WERI-Rb-1 (cell line): ENCODE measurements at regions not wholly inside any gene's neighbourhood (a gene's known extent, or its start where the extent isn't known, plus 50 kb on each side); places are given as distances from the start of the nearest gene placed in this dataset.
"Not testable (repeated sequence)": the region's sequence is repeated elsewhere in the genome, so short reads cannot be mapped to it uniquely, and the experiment has no call there.

Experiments
- DNase-seq: peaks from one replicate; pipeline ENCODE4 v3.0.0-alpha.2; 2020
- H3K27ac ChIP-seq: fragments of 250-450 bp; sonication (Bioruptor Pico); 2 replicates; pipeline ENCODE4 v1.5.1; 2020; ENCODE audit warnings: mild to moderate bottlenecking, moderate library complexity
- H3K27me3 ChIP-seq: fragments of 250-450 bp; sonication (Bioruptor Pico); 2 replicates; pipeline ENCODE4 v1.5.1; 2021; ENCODE audit warnings: mild to moderate bottlenecking, low read depth, moderate library complexity; ENCODE audit not compliant: insufficient read depth, severe bottlenecking
- H3K36me3 ChIP-seq: fragments of 250-450 bp; sonication (Bioruptor Pico); 2 replicates; pipeline ENCODE4 v1.5.1; 2020; ENCODE audit warnings: mild to moderate bottlenecking, moderate library complexity
- H3K4me3 ChIP-seq: 2 replicates; pipeline ENCODE4 v1.5.1; 2011; ENCODE audit warnings: low read depth, mild to moderate bottlenecking, control low read depth, low read length
- H3K9me3 ChIP-seq: fragments of 250-450 bp; sonication (Bioruptor Pico); 2 replicates; pipeline ENCODE4 v1.5.1; 2021; ENCODE audit warnings: mild to moderate bottlenecking, moderate library complexity; ENCODE audit not compliant: severe bottlenecking
- TF ChIP-seq, protein P1 (sequence below): IDR thresholded peaks from 2 replicates; pipeline ENCODE4 v1.5.1; 2011; ENCODE audit warnings: low read depth, mild to moderate bottlenecking, control low read depth, inconsistent platforms, low read length

DNA sequence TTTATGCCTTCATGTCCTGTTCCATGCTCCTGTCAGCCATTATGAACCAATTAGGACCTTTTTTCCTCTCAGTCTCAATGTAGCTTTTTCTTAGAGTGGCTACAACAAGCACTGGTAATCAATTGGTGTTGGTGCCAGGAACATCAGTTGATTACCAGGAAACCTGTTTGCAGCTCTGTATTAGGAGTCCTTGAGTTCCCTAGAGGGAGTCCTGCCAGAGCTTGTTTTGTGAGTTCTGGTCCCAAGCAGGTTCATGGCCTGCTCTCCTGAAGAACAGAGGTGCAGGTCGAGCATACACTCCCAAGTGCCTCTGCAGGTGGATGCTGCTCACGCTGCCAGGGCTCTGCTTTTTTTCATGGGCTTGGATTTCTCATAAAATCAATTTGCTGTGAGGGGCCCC, 137.9 kb upstream of the PRR23C start:
- Histone ChIP-seq H3K27me3 (no peaks in the 10 kb centered on the region), H3K27ac (no peak overlapping the region), H3K9me3 (peaks cover 9% of the 10 kb centered on the region), H3K4me3 (no peak overlapping the region), H3K36me3 (no peaks in the 10 kb centered on the region)
- no peak for DNase-seq
- TF ChIP-seq, protein P1, sequence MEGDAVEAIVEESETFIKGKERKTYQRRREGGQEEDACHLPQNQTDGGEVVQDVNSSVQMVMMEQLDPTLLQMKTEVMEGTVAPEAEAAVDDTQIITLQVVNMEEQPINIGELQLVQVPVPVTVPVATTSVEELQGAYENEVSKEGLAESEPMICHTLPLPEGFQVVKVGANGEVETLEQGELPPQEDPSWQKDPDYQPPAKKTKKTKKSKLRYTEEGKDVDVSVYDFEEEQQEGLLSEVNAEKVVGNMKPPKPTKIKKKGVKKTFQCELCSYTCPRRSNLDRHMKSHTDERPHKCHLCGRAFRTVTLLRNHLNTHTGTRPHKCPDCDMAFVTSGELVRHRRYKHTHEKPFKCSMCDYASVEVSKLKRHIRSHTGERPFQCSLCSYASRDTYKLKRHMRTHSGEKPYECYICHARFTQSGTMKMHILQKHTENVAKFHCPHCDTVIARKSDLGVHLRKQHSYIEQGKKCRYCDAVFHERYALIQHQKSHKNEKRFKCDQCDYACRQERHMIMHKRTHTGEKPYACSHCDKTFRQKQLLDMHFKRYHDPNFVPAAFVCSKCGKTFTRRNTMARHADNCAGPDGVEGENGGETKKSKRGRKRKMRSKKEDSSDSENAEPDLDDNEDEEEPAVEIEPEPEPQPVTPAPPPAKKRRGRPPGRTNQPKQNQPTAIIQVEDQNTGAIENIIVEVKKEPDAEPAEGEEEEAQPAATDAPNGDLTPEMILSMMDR = no peak

DNA sequence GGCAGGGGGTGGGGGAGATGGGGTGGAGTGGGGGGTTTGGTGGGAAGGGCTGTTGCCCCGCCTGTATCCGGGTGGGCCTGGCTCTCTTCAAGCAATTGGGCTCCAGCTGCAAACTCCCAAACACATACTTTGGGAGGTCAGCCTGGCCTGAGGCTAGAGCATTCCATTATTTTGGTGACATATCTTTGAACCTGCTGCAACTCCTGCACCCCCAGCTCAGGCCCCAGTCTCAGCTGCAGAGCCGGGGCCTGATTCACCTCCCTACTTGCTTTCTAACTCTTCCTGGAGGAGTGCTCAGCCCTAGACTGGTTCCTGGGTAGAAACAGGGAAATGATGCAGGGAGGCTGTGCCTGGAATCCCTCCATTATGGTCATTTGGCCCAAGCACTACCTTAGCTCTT, 140.8 kb upstream of the PRR23C start:
- no peaks in the 10 kb centered on the region for H3K36me3 ChIP-seq
- H3K4me3 ChIP-seq = no peak overlapping the region
- H3K27me3 ChIP-seq = no peaks in the 10 kb centered on the region
- TF ChIP-seq, protein P1 = no peak
- no peak for DNase-seq
- no peak overlapping the region for H3K27ac ChIP-seq
- peaks cover 10% of the 10 kb centered on the region for H3K9me3 ChIP-seq

DNA sequence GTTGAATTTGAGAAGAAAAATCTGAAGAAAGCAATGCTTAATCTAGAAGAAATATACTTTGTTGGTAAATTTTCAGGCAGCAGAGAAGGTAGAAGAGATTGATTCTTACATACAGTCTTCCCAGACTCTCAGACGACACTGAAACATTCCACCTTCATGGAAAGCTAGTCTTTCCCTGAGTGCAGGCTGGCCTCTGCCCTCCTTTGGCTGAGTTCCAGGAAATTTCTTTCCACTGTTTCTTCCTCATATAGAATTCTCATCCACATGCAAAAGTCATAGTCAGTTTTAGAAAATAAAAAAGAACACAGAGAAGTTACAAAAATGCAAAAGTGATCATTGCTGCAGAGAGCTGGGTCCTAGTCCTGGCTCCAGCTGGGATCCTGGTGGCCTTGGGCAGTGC, 142.5 kb upstream of the PRR23C start:
- DNase-seq = no peak
- peaks cover 6% of the 10 kb centered on the region for H3K9me3 ChIP-seq
- H3K4me3 ChIP-seq = no peak overlapping the region
- no peaks in the 10 kb centered on the region for H3K36me3 ChIP-seq
- H3K27me3 ChIP-seq = no peaks in the 10 kb centered on the region
- TF ChIP-seq, protein P1 = no peak
- H3K27ac ChIP-seq = no peak overlapping the region

DNA sequence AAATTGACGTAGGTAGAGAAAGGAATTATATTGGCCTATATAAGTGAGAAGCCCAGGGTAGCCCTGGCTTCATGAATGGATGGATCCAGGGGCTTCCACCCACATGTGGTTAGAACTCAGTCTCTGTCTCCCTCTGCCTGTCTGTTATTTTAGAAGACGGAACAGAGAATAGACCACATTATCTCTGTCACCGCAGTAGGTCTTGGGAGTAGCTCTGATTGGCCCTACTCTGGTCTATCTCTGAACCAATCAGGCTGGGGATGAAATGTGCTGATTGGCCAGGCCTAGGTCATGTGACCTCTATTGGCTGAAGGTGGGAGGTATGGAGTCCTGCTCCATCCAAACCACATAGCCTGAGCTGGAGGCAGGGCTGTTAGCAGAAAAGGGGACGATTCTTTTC, 143.0 kb upstream of the PRR23C start:
- TF ChIP-seq, protein P1 = no peak
- no peak for DNase-seq
- Histone ChIP-seq H3K36me3 (no peaks in the 10 kb centered on the region), H3K4me3 (no peak overlapping the region), H3K27me3 (no peaks in the 10 kb centered on the region), H3K9me3 (peaks cover 6% of the 10 kb centered on the region), H3K27ac (no peak overlapping the region)

DNA sequence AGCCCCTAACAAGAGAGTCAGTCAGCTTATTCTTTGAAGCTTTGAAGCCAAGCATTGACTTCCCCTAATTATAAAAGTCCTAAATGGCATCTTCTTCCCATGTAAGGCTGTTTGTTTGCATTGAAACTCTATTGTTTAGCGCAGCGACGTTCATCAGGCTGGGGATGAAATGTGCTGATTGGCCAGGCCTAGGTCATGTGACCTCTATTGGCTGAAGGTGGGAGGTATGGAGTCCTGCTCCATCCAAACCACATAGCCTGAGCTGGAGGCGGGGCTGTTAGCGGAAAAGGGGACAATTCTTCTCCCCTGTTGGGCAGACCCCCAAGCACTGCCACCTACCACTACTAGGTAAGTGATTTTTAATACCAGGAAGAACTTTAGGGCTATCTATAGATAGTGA, 145.3 kb upstream of the PRR23C start:
- H3K27me3 ChIP-seq = no peaks in the 10 kb centered on the region

DNA sequence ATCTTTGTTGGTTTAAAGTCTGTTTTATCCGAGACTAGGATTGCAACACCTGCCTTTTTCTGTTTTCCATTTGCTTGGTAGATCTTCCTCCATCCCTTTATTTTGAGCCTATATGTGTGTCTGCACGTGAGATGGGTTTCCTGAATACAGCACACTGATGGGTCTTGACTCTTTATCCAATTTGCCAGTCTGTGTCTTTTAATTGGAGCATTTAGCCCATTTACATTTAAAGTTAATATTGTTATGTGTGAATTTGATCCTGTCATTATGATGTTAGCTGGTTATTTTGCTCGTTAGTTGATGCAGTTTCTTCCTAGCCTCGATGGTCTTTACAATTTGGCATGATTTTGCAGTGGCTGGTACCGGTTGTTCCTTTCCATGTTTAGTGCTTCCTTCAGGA, 149.4 kb upstream of the MRPS22 start:
- not testable (repeated sequence) for DNase-seq, H3K36me3 ChIP-seq, H3K4me3 ChIP-seq, H3K27me3 ChIP-seq, H3K27ac ChIP-seq
- H3K9me3 ChIP-seq = peaks cover 38% of the 10 kb centered on the region

More for the DNA sequence above, 145.3 kb upstream of the PRR23C start:
- H3K9me3 ChIP-seq = peaks cover 12% of the 10 kb centered on the region
- H3K4me3 ChIP-seq = no peak overlapping the region
- H3K27ac ChIP-seq = no peak overlapping the region
- TF ChIP-seq, protein P1 = no peak
- DNase-seq = no peak
- no peaks in the 10 kb centered on the region for H3K36me3 ChIP-seq

DNA sequence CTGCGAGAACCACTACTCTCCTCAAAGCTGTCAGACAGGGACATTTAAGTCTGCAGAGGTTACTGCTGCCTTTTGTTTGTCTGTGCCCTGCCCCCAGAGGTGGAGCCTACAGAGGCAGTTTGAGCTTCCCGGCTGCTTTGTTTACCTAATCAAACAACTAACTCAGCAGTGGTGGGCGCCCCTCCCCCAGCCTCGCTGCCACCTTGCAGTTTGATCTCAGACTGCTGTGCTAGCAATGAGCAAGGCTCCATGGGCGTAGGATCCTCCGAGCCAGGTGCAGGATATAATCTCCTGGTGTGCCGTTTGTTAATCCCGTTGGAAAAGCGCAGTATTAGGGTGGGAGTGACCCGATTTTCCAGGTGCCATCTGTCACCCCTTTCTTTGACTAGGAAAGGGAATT, 147.7 kb upstream of the MRPS22 start:
- not testable (repeated sequence) for H3K36me3 ChIP-seq, H3K4me3 ChIP-seq, H3K27me3 ChIP-seq
- peak; percentile 64 for DNase-seq
- Histone ChIP-seq H3K27ac (peak overlapping the region; percentile 44; the same call in 1 of the 2 replicates), H3K9me3 (peaks cover 32% of the 10 kb centered on the region)
